Dedifferentiated amniotic fluid mesenchymal stem cell (primary cell): ENCODE measurements at regions not wholly inside any gene's neighbourhood (a gene's known extent, or its start where the extent isn't known, plus 50 kb on each side); places are given as distances from the start of the nearest gene placed in this dataset.

Experiments used
- DNase-seq: peaks from one replicate; pipeline ENCODE4 v3.0.0-alpha.2; 2016; ENCODE audit errors: extremely low spot score

DNA sequence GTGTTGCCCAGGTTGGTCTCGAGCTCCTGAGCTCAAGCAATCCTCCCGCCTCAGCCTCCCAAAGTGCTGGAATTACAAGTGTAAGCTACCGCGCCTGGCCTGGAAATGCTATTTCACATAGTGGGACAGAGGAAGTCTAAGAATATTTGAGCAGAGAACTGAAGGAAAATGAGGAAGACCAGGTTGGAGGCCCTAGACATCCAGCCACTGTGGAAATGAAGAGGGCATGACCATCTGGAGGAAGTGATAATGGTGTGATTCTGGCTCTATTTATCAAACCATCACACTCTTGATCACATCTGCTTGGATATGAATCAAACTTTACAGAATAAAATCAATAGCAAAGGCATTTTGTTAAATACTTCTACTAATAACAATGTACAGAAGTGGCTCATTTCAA, 65.9 kb upstream of the ARHGEF3 start:
- no peak for DNase-seq

DNA sequence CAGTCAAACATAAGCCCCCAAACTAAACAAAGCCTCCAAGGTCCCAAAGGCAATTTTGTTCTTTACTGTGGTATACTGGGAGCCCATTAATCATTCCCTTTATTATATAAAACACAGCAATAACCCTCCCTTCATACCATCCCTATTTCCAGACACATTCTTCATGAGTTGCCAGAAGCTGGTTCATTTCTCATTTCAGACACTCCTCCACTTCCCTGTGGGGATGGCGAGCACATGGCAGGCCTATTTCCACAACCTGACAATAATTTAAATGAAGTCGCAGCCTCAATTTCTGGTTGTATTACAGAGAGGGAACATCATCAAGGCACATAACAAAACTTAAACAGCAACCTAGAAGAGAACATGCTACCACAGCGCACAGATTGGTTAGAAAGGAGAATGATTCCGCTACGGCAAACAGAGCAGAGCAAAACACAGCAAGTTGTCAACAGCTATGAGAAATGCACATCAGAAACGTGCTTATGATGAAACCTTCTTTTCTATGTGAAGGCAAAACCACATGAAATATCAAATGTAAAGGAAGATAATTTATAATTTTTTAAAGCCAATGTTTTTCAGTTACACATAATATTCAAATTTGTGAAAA, 63.3 kb upstream of the ARHGEF3 start:
- no peak for DNase-seq

DNA sequence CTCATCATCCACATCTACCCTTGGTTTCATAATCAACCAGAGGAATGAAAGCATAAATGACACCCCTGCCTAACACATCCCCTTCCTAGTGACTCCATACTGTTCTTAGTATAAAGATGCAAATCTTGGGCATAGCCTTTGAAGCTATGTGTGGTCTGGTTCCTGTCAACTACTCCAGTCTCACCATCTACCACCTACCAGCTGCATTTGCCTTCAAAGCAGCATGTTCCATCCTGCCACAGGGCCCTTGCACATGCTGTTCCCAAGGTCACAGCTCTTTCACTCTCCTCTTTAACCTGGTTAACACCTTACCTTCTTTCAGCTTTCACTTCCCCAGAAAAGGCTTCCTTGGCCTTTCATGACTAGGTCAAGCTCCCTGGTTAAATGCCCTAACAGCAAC, 62.3 kb upstream of the ARHGEF3 start:
- DNase-seq: no peak

DNA sequence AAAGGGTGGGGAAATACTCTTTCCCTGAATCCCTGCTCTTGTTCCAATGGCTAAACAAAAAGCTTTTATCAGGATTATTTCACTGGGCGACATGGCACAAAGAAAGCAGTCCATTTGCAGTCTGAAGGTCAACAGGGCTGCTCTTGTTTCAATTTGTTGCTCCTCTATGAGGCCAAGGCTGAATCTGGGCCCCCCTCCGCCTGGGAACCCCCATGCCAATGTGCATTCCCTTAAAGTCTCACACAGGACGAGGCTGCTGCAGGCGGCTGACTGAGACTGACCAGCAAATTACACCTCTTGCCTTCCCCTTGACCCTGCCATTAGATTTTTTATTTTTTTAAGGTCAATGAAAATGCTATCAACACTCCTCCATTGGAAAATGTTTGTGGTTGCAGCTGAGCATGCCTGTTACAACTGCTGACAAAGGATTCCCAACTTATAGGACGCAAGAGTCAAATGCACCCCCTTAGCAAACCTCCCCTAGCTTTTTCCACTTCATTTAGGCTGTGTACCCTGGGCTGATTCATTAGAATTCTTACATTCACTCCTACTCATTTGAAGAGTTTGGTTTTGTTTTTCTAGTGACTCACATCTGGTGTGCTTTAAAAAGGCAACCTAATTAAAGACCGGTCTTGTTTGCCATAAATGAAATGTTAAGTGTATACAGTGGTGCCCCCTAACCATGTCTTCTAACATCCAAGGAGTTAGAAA, 60.8 kb upstream of the ARHGEF3 start:
- DNase-seq: peak; percentile 32

DNA sequence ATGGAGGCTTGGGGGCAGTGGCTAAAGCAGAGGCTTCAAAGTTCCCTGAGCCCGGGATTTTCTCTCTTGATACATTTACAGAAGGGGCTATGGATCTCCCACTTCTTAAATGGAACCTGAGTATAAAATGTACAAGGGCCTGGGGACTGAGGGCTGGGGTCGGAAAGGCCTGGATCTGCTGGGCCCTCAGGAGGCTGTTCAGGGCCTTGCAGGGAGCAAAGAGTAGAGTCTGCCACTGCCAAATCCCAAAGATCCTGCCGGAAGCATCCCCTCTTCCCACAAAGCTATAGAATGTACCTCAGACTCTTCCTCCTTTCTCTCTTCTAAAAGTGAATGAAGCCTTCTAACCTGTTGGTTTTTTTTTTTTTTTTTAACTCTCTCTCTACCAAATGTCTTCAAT, 59.8 kb upstream of the ARHGEF3 start:
- no peak for DNase-seq

DNA sequence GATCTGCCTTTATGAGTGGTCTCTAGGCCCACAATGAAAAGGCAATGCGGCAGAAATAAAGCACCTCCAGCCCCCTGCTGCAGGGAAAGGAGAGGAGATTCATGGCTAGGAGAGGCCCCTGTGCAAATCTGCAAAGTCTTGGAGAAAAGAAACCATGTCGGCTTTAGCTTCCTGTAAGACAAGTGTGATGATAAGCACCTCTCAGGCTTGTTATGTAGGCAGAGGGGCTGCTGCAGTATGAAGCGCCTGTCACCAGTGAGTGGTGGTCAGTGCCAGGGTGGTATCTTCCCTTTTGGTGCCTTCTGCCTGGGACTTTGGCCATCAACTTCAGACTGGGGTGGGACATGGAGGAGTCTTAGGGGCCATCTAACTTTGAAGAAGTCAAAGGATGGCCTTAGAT, 59.2 kb upstream of the ARHGEF3 start:
- DNase-seq: no peak

DNA sequence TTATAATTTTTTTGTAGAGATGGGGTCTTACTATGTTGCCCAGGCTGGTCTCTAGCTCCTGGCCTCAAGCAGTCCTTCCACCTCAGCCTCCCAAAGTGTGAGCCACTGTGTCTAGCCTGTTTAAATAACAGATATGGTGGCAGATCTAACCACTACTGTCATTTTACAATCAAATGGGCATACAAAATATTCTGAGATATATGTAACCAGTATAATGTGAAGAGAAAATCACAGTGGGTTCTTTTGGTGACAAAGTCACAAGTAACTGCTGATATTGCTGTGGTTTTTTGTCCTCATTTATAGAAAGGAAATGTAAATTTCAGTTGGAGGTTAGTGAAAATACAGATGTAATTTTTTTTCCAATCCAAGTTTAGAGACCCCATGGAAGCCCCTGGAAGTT, 58.6 kb upstream of the ARHGEF3 start:
- DNase-seq: no peak

DNA sequence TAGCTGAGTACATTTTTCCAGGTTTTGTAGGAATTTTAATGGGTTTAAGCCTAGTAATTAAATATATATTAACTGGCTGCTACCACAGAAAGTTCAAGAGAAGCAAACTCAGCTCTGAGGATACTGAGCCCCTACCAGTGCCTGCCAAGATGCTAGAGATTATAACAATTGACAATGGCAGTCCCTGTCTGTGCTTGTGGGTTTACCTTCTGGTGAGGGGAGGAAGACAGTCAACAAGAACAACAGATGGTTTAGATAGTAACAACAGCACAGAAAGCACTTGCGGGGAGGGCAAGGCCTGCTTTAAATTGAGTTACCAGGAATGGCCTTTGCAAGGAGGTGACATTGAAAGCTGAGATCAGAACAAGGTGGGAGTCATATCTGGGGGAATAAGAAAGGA, 56.6 kb upstream of the ARHGEF3 start:
- no peak for DNase-seq

DNA sequence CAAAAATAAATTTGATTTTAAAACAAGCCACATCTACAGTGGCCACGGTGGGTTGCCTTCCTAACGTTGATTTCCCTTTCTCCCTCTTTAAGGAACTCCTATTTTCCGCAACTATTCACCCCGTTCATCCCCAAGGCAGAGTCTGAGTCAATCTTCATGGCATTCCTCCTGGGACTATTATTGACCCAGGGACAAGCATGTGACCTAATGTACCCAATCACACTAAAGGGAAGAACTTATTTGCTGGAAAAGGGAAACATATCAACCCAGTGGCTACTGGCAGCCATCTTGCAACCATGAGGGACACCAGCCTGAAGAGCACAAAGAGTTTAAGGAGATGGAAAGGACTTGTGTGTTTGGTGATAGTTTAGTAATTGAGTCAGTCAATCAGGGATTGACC, 55.4 kb upstream of the ARHGEF3 start:
- DNase-seq: no peak

DNA sequence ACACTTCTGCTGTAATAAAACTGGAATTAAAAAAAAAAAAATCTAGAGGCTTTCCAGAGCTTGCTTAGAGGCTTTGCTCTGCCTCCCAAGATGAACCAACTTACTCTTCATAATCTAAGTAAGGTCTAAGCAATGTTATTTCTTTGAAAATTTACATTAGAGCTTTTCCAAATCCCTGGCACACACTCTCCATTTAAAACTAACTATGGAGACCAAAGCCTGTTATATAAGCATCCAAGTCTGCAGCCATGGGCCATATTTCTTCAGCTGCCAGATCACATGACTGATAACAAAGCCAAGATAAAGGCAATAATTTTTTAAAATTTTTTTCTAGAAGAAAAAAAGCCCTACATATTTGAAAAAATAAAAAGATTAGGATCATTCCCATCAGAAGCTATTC, 55.0 kb upstream of the ARHGEF3 start:
- DNase-seq: no peak

DNA sequence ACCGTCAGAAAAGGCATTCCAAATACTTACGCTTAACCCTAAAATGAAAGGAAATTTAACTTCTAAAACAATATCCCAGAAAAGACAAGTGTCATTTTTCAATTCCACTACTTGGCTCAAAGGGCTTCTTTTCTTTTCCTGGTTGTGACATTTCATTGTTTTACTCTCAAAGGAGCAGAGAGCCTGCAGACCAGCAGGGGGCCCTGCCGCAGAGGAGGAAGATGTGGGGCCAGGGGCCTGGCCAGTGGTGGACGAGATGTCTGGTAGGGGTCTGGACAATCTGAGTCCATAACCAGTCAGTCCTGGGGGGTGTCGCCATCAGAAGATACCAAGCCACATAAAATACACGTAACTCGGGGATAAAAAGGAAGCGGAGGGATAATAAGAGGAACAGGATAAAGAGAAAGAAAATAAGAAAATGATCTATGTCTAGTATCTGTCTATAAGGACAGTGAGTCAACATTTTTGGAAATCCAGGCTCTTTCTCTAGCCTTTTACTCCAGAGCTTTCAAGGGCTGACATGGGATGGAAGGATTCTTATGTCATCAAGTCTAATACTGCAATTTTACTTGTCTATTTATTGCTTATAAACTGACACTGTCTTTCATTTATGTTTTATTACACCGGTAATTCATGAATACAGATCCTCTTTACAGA, 54.2 kb upstream of the ARHGEF3 start:
- DNase-seq: no peak

DNA sequence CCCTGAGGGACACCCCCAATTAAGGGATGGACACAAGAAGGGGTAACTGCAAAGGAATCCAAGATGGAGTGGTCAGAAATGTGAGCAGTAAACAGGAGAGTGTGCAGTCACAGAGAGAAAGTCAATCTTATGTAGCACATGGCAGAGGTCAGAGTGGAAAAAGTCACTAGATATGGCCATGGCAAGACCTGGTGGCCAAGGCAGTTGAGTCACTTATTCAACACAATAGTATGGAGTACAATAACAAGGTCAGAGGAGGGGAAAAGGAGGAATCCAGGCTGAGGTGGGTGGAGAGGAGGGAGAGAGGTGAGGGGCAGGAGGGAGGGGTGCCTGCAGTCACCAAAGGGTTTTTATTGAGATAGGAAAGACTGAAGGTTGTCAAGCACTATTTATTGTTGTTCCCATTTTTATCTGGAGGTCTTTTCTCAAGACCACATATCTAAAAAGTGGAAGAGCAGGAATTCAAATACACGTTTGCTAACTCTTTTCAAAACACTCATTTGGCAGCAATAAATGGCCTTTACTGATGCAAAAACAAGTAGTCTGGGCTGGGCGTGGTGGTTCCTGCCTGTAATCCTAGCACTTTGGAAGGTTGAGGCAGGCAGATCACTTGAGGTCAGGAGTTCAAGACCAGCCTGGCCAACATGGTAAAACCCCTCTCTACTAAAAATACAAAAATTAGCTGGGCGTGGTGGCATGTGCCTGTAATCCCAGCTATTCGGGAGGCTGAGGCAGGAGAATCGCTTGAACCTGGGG, 53.3 kb upstream of the ARHGEF3 start:
- no peak for DNase-seq

DNA sequence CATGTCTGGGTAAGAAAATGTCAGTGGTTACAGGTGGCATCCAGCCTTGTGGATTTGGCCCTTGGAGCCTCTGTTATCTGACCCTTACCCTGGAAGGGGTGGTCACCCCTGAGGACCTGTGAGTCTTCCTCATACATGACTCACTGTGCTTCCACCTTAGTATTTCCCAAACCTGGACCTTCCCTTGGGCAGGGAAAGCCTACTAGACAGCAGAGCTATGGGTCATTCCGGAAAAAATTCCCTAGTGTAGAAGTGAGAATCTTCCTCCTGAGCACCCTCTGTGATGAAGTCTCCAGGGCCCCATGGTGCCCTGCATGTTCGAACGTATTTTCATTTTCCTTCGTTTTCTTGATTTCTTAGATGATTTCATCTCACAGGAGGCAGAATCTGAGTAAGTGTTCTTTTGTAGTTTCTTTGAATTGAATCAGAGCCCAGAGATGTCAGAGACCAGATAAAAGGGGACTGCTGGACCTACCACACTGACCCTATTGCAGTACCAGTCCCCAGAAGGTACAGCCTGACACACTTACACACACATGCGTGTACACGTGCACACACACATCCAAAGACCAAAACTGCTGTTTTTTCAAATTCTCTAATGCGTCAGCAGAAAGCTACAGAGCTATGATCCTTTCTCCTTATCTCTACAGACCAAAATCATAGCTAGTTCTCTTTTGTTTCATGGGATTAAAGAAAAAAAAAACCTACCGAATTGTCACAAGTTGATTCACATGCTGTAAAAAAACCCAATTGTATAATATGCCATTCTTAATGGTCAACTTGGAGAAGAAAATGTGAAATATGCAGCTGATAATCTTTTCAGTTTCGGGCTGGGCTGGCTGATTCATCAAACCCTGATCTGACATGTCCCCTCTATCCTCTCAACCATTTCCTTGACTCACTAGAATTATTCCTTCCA, 50.5 kb upstream of the ARHGEF3 start:
- DNase-seq: no peak
